ENCODE measurements at regions not wholly inside any gene's neighbourhood (a gene's known extent, or its start where the extent isn't known, plus 50 kb on each side); places are given as distances from the start of the nearest gene placed in this dataset.
"Not testable (repeated sequence)": the region's sequence is repeated elsewhere in the genome, so short reads cannot be mapped to it uniquely, and the experiment has no call there.

GRCh38 chr4:9505341-9505740, 61.1 kb downstream of the DEFB131A start:
- not testable (repeated sequence) for DNase-seq (ENCODE audit: low read depth)

GRCh38 chr4:9506672-9507071, 62.5 kb downstream of the DEFB131A start:
- not testable (repeated sequence) for H3K4me3 ChIP-seq (ENCODE audit: low read depth, low read length); DNase-seq (ENCODE audit: low read depth)

More at GRCh38 chr4:9505341-9505740, 61.1 kb downstream of the DEFB131A start:
- H3K4me3 ChIP-seq (ENCODE audit: low read depth, low read length), result not testable (repeated sequence)

GRCh38 chr4:9512941-9513340, 68.7 kb downstream of the DEFB131A start:
- not testable (repeated sequence) for H3K4me3 ChIP-seq (ENCODE audit: low read depth, low read length); DNase-seq (ENCODE audit: low read depth)

DNA sequence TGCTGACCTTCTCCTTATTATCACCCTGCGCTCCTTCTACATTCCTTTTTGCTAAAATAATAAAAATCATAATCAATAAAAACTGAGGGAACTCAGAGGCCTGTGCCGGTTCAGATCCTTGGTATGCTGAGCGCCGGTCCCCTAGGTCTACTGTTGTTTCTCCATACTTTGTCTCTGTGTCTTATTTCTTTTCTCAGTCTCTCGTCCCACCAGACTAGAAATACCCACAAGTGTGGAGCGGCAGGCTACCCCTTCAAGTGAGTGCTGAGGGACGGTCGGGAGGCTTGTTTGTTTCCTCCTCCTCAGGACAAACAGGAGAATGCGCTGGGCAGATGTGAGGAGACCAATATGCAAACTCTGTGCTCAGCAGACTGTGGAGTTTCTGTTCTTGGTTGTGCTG, 75.4 kb downstream of the DEFB131A start:
- not testable (repeated sequence) for DNase-seq (ENCODE audit: low read depth); H3K4me3 ChIP-seq (ENCODE audit: low read depth, low read length)

DNA sequence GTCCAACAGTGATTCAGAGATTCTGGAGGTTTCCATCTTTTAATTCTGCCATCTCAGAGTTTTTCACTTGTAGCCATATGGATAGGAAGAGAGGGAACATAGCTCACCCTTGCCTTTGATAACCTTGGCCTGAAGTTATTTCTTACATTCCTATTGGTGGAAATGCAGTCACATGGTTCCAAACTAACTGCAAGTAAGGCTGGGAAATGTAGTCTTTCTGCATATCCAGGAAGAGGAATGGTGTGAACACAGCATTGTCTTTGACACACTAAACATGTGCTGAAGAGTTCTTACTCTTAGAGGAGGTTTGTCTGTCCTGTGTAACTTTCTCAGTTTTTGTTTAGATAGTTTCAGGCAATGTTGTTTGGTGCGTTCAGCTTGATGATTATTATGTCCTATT, 78.7 kb downstream of the DEFB131A start:
- DNase-seq (ENCODE audit: low read depth); H3K4me3 ChIP-seq (ENCODE audit: low read depth, low read length): not testable (repeated sequence)

DNA sequence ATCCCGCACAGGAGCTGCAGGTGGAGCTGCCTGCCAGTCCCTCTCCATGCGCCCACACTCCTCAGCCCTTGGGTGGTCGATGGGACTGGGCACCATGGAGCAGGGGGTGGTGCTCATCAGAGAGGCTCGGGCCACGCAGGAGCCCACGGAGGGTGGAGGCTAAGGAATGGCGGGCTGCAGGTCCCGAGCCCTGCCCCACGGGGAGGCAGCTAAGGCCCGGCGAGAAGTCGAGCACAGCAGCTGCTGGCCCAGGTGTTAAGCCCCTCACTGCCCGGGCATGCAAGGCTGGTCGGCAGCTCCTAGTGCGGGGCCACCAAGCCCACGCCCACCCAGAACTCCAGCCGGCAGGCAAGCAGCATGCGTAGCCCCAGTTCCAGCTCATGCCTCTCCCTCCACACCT, 80.2 kb downstream of the DEFB131A start:
- DNase-seq (ENCODE audit: low read depth); H3K4me3 ChIP-seq (ENCODE audit: low read depth, low read length): not testable (repeated sequence)

DNA sequence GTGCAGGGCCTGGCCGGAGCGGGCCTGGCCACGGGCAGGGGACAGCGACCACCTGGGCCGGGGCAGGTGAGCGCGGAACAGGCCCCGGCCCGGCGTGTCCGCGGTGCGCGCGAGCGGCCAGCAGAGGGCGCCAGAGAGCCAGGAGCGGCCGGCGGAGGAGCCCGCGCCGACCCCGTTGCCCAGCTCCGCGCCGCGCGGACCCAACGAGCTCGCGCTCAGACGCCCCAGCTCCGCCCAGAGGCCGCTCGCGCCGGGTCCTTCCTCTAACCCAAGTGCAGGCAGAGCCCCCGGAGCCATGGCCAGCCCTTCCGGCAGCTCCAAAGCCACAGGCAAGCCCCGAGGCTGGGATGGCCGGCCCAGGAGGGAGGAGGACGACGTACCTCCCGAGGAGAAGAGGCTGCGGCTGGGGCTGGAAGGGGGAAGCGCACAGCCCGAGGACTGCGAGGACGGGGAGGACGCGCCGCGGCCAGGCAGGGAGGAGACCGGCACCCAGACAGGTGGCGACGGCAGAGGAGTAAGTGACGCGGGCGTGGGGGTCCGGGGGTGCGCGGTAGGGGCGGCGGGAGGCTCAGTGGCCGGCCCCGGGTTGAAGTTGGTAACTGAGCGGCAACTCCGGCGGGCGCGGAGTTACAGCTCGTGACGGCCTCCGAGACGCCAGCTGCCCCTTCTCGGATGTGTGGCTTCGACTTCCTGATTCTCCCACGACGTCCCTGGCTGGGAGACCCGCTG, 88.1 kb downstream of the DEFB131A start:
- DNase-seq (ENCODE audit: low read depth), result peak; percentile 19
- TF ChIP-seq, protein P1, sequence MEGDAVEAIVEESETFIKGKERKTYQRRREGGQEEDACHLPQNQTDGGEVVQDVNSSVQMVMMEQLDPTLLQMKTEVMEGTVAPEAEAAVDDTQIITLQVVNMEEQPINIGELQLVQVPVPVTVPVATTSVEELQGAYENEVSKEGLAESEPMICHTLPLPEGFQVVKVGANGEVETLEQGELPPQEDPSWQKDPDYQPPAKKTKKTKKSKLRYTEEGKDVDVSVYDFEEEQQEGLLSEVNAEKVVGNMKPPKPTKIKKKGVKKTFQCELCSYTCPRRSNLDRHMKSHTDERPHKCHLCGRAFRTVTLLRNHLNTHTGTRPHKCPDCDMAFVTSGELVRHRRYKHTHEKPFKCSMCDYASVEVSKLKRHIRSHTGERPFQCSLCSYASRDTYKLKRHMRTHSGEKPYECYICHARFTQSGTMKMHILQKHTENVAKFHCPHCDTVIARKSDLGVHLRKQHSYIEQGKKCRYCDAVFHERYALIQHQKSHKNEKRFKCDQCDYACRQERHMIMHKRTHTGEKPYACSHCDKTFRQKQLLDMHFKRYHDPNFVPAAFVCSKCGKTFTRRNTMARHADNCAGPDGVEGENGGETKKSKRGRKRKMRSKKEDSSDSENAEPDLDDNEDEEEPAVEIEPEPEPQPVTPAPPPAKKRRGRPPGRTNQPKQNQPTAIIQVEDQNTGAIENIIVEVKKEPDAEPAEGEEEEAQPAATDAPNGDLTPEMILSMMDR (IDR thresholded peaks at IDR 0.05; ENCODE audit: insufficient read depth, low read length), result peak; percentile 20
- peak overlapping the region; percentile 49 for H3K4me3 ChIP-seq (ENCODE audit: low read depth, low read length)

GRCh38 chr4:9532863-9533192, 88.6 kb downstream of the DEFB131A start:
- not testable (repeated sequence) for H3K4me3 ChIP-seq (ENCODE audit: low read depth, low read length); DNase-seq (ENCODE audit: low read depth)

GRCh38 chr4:9537101-9537500, 92.9 kb downstream of the DEFB131A start:
- DNase-seq (ENCODE audit: low read depth); H3K4me3 ChIP-seq (ENCODE audit: low read depth, low read length): not testable (repeated sequence)

DNA sequence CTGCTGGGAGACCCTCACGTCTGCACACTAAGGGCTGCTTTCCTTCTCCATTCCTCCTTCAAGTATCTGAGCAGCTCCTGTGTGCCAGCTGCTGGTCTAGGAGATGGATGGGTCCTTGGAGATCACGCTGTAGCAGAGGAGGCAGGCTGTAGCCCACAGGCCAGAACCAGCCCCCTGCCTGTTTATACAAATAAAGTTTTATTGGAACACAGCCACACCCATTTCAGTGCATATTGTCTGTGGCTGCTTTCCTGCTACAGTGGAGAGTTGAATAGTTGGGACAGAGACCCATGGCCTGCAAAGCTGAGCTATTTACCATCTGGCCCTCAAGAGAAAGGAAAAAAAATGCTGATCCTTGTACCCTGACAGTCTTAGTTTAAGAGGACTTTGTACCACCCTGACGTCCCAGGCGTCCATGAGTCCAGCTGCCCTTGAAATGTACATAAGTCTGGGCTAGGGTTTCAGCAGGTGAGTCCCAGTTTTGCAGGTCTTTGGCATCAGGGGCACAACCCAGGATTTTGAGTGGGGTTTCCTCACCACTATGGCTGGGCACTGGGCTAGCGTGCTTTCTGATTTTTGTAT, 95.8 kb downstream of the DEFB131A start:
- not testable (repeated sequence) for DNase-seq (ENCODE audit: low read depth); H3K4me3 ChIP-seq (ENCODE audit: low read depth, low read length)

- not testable (repeated sequence) for DNase-seq (ENCODE audit: low read depth); H3K4me3 ChIP-seq (ENCODE audit: low read depth, low read length)
Observed at GRCh38 chr4:9541388-9541915, 97.2 kb downstream of the DEFB131A start.

- not testable (repeated sequence) for H3K4me3 ChIP-seq (ENCODE audit: low read depth, low read length); DNase-seq (ENCODE audit: low read depth)
Observed at GRCh38 chr4:9544851-9545250, 100.6 kb downstream of the DEFB131A start.

- H3K4me3 ChIP-seq (ENCODE audit: low read depth, low read length); DNase-seq (ENCODE audit: low read depth): not testable (repeated sequence)
Observed at GRCh38 chr4:9547470-9547869, 103.3 kb downstream of the DEFB131A start.

GRCh38 chr4:9556076-9556475, 111.9 kb downstream of the DEFB131A start:
- H3K4me3 ChIP-seq (ENCODE audit: low read depth, low read length); DNase-seq (ENCODE audit: low read depth): not testable (repeated sequence)

DNA sequence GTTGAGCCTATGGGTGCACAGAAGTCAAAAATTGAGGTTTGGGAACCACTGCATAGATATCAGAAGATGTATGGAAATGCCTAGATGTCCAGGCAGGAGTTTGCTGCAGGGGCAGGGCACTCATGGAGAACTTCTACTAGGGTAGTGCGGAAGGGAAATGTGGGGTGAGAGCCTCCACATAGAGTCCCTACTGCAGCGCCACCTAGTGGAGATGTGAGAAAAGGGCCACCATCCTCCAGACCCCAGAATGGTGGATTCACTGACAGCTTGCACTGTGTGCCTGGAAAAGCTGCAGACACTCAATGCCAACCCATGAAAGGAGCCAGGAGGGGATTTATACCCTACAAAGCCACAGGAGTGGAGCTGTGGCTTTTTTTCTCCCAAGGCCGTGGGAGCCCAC, 133.7 kb downstream of the DEFB131A start:
- H3K4me3 ChIP-seq (ENCODE audit: low read depth, low read length); DNase-seq (ENCODE audit: low read depth): not testable (repeated sequence)

DNA sequence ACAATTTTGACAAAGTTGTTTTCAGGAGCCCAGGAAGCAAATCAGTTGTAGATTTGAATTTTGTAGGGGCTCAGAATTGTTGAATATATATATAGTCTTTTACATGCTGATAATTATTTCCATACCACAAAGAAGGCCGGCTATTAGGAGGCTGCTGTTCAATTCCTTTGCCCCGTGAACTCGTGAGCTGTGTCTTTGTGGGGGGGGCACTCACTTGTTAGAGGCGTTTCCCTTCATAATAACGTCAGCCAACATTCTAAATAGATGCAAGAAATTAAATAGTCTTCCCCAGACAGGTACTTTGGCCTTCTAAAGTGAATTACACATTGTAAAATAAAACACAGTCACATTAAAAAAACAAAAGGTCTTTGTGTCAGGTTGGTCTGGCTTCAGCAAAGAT, 138.7 kb downstream of the DEFB131A start:
- not testable (repeated sequence) for DNase-seq (ENCODE audit: low read depth)

More for the DNA sequence above, 138.7 kb downstream of the DEFB131A start:
- H3K4me3 ChIP-seq (ENCODE audit: low read depth, low read length), result not testable (repeated sequence)

Data from fibroblast of the aortic adventitia (primary cell).